CD4-positive, alpha-beta memory T cell (primary cell): ENCODE measurements at regions not wholly inside any gene's neighbourhood (a gene's known extent, or its start where the extent isn't known, plus 50 kb on each side); places are given as distances from the start of the nearest gene placed in this dataset.

Source experiments
- CTCF ChIA-PET: fragments of 350-600 bp; sonication (Branson Sonifier 250); formaldehyde crosslinking; loops from one replicate; lab custom pipeline; 2021; ENCODE audit warnings: inconsistent platforms; ENCODE audit not compliant: partially characterized antibody; lab: Charles Lee
- POLR2A ChIA-PET: fragments of 350-600 bp; sonication (Branson Sonifier 250); formaldehyde crosslinking; loops from one replicate; lab custom pipeline; 2021; ENCODE audit not compliant: partially characterized antibody; lab: Charles Lee
- DNase-seq, 5 donors: peaks; one replicate each; pipeline versions ENCODE4 v3.0.0 to v3.0.0-alpha.2; 2020 to 2022; ENCODE audit warnings: mixed read lengths in 1 of 5
- H3K27ac ChIP-seq: one replicate; pipeline ENCODE4 v1.7.0; 2013; ENCODE audit warnings: low read depth, low read length
- H3K27me3 ChIP-seq: 2 replicates; pipeline ENCODE4 v1.7.0; 2013; ENCODE audit warnings: mild to moderate bottlenecking, low read length, moderate library complexity; ENCODE audit not compliant: insufficient read depth
- H3K36me3 ChIP-seq: 2 replicates; pipeline ENCODE4 v1.7.0; 2013; ENCODE audit warnings: mild to moderate bottlenecking, low read length, moderate library complexity; ENCODE audit not compliant: insufficient read depth
- H3K4me1 ChIP-seq: 2 replicates; pipeline ENCODE4 v1.7.0; 2013; ENCODE audit warnings: mild to moderate bottlenecking, low read length, moderate library complexity; ENCODE audit not compliant: insufficient read depth
- H3K4me3 ChIP-seq, 2 donors: one replicate each; pipeline ENCODE4 v1.7.0; 2013; ENCODE audit warnings: low read length in 2 of 2, mild to moderate bottlenecking in 1 of 2
- H3K9me3 ChIP-seq, 2 donors: one replicate each; pipeline ENCODE4 v1.7.0; 2013; ENCODE audit warnings: low read length in 2 of 2, control low read depth in 1 of 2; ENCODE audit not compliant: control insufficient read depth in 1 of 2
- H3K27ac Mint-ChIP-seq, 7 donors: one replicate each; pipeline ENCODE4 v1.8.0; 2020 to 2021; ENCODE audit warnings: mixed read lengths in 7 of 7, mild to moderate bottlenecking in 6 of 7, inconsistent platforms in 3 of 7, moderate library complexity in 3 of 7
- H3K27me3 Mint-ChIP-seq, 2 donors: one replicate each; pipeline ENCODE4 v1.8.0; 2020 to 2021; ENCODE audit warnings: mixed read lengths in 2 of 2
- H3K36me3 Mint-ChIP-seq, 2 donors: one replicate each; pipeline ENCODE4 v1.8.0; 2020 to 2021; ENCODE audit warnings: mixed read lengths in 2 of 2, inconsistent platforms in 1 of 2, mild to moderate bottlenecking in 1 of 2
- H3K4me1 Mint-ChIP-seq, 4 donors: one replicate each; pipeline ENCODE4 v1.8.0; 2020 to 2021; ENCODE audit warnings: mixed read lengths in 4 of 4, mild to moderate bottlenecking in 1 of 4
- H3K4me3 Mint-ChIP-seq, 8 donors: one replicate each; pipeline ENCODE4 v1.8.0; 2020 to 2021; ENCODE audit warnings: mixed read lengths in 8 of 8, mild to moderate bottlenecking in 7 of 8, moderate library complexity in 6 of 8, inconsistent platforms in 3 of 8
- H3K9me3 Mint-ChIP-seq, 8 donors: one replicate each; pipeline ENCODE4 v1.8.0; 2020 to 2021; ENCODE audit warnings: mixed read lengths in 8 of 8, mild to moderate bottlenecking in 5 of 8, inconsistent platforms in 3 of 8, moderate library complexity in 1 of 8
- intact Hi-C: fragments of 100-400 bp; cut with micrococcal nuclease; formaldehyde crosslinking; loops from one replicate; pipeline ENCODE4 v1.15.1; 2023

GRCh38 chr15:35307676-35308075, 222.6 kb upstream of the NANOGP8 start:
- H3K4me3 Mint-ChIP-seq, result no peak overlapping the region
- Histone ChIP-seq H3K36me3 (no peaks in the 10 kb centered on the region), H3K4me3 (no peak overlapping the region), H3K27ac (no peak overlapping the region), H3K4me1 (no peaks in the 10 kb centered on the region), H3K27me3 (no peaks in the 10 kb centered on the region), H3K9me3 (no peaks in the 10 kb centered on the region)
- DNase-seq, result no peak
- intact Hi-C loops, result no loop called here
- no peak overlapping the region for H3K27ac Mint-ChIP-seq
- POLR2A ChIA-PET, result no interaction called here
- H3K27me3 Mint-ChIP-seq, result no peaks in the 10 kb centered on the region
- CTCF ChIA-PET, result no interaction called here
- no peaks in the 10 kb centered on the region for H3K9me3 Mint-ChIP-seq
- no peaks in the 10 kb centered on the region for H3K4me1 Mint-ChIP-seq
- H3K36me3 Mint-ChIP-seq, result no peaks in the 10 kb centered on the region

DNA sequence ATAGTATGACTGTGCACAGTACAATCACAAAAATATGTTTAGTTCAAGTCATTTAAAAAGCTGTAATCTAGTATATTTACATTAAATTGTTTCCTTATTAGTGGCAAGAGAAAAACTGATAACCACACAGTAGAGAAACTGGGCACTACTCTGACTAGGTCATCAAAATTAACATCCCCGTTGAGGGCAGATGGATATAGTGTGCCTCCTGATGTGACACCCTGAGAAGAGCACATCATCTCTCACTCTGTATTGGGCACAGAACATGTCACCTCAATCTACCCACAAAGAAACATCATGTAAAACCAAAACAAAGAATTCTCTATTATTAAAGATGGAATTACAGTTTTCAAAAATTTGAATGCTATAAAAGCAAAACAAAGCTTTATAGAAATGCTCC, 221.9 kb upstream of the NANOGP8 start:
- no peak for DNase-seq
- CTCF ChIA-PET, result no interaction called here
- H3K36me3 Mint-ChIP-seq, result no peaks in the 10 kb centered on the region
- H3K4me3 Mint-ChIP-seq, result no peak overlapping the region
- Histone ChIP-seq H3K27me3 (no peaks in the 10 kb centered on the region), H3K4me3 (no peak overlapping the region), H3K36me3 (no peaks in the 10 kb centered on the region), H3K9me3 (no peaks in the 10 kb centered on the region), H3K27ac (no peak overlapping the region), H3K4me1 (no peaks in the 10 kb centered on the region)
- no peak overlapping the region for H3K27ac Mint-ChIP-seq
- H3K27me3 Mint-ChIP-seq, result no peaks in the 10 kb centered on the region
- intact Hi-C loops, result no loop called here
- H3K4me1 Mint-ChIP-seq, result no peaks in the 10 kb centered on the region
- POLR2A ChIA-PET, result no interaction called here
- H3K9me3 Mint-ChIP-seq, result no peaks in the 10 kb centered on the region

GRCh38 chr15:35306361-35306981, 221.4 kb upstream of the NANOGP8 start:
- no peak for DNase-seq
- H3K4me1 ChIP-seq, result no peaks in the 10 kb centered on the region
- Mint-ChIP-seq H3K27me3 (no peaks in the 10 kb centered on the region), H3K9me3 (no peaks in the 10 kb centered on the region), H3K4me3 (no peak overlapping the region), H3K36me3 (no peaks in the 10 kb centered on the region), H3K4me1 (no peaks in the 10 kb centered on the region), H3K27ac (no peak overlapping the region)
- no peak overlapping the region for H3K27ac ChIP-seq
- intact Hi-C loops, result no loop called here
- ChIA-PET CTCF (no interaction called here), POLR2A (no interaction called here)
- no peak overlapping the region for H3K4me3 ChIP-seq
- no peaks in the 10 kb centered on the region for H3K27me3 ChIP-seq
- no peaks in the 10 kb centered on the region for H3K9me3 ChIP-seq
- no peaks in the 10 kb centered on the region for H3K36me3 ChIP-seq

- intact Hi-C loops, result no loop called here
- no peaks in the 10 kb centered on the region for H3K36me3 Mint-ChIP-seq
- ChIA-PET CTCF (no interaction called here), POLR2A (no interaction called here)
- no peaks in the 10 kb centered on the region for H3K9me3 ChIP-seq
- H3K27ac ChIP-seq, result no peak overlapping the region
- no peaks in the 10 kb centered on the region for H3K4me1 Mint-ChIP-seq
- no peaks in the 10 kb centered on the region for H3K4me1 ChIP-seq
- no peak overlapping the region for H3K27ac Mint-ChIP-seq
- no peaks in the 10 kb centered on the region for H3K36me3 ChIP-seq
- H3K4me3 Mint-ChIP-seq, result no peak overlapping the region
- no peak overlapping the region for H3K4me3 ChIP-seq
- no peak for DNase-seq
- no peaks in the 10 kb centered on the region for H3K9me3 Mint-ChIP-seq
- no peaks in the 10 kb centered on the region for H3K27me3 ChIP-seq
- H3K27me3 Mint-ChIP-seq, result no peaks in the 10 kb centered on the region
These were observed 220.9 kb upstream of the NANOGP8 start for GRCh38 chr15:35305946-35306345.

DNA sequence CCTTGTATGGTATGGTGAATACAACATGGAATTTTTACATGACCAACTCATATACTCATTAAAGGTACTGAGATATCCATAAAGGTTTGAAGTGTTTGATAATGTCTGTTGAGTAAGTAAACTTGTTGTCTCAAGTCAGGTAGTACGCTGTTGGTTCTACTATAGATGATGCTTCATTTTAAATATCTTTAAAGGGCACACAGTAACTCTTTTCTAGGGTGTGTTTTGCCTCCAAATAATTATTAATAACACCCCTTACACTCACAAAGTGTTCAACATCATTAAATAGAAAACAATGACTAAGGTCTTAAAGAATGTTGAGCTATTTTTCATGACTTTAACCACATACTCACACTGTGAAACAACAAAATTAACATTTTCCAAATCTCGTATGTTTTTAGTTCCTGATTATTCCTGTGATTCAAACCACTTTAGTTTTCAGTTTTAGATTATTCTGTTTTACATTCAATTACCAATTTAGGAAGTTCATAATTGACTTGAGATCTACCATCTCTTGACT, 220.0 kb upstream of the NANOGP8 start:
- no peak overlapping the region for H3K4me3 Mint-ChIP-seq
- CTCF ChIA-PET, result interaction anchor here (1.4 kb wide), 1 partner anchor 16 kb away, joined by 3 read pairs; no protein-coding TSS in a partner anchor
- intact Hi-C loops, result no loop called here
- H3K4me3 ChIP-seq, result no peak overlapping the region
- POLR2A ChIA-PET, result interaction anchor here (0.6 kb wide), 1 partner anchor 200 kb away, joined by 4 read pairs; no protein-coding TSS in a partner anchor
- H3K27me3 Mint-ChIP-seq, result no peaks in the 10 kb centered on the region
- H3K36me3 Mint-ChIP-seq, result no peaks in the 10 kb centered on the region
- H3K27me3 ChIP-seq, result no peaks in the 10 kb centered on the region
- no peaks in the 10 kb centered on the region for H3K4me1 ChIP-seq
- H3K27ac ChIP-seq, result no peak overlapping the region
- H3K36me3 ChIP-seq, result no peaks in the 10 kb centered on the region
- no peak overlapping the region for H3K27ac Mint-ChIP-seq
- no peaks in the 10 kb centered on the region for H3K9me3 Mint-ChIP-seq
- no peaks in the 10 kb centered on the region for H3K9me3 ChIP-seq
- DNase-seq, result no peak
- no peaks in the 10 kb centered on the region for H3K4me1 Mint-ChIP-seq

DNA sequence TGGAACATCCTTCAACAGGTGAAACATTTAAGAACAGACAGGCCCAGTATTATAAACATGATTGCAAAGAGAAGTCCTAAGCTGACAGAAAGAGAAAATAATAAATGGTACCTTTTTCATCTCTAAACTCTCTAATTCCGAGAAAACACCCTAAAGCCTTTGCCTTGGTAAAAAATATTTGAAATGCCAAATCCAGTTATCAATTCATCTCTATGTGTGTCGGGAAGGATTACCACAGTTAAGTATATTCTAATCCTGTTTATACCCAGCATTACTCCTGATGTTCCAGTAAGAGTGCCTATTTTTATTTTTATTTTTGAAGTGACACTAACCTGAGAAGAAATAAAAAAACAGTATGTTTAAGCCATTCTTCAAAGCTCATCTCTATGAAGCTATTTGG, 219.3 kb upstream of the NANOGP8 start:
- H3K36me3 ChIP-seq, result no peaks in the 10 kb centered on the region
- H3K36me3 Mint-ChIP-seq, result no peaks in the 10 kb centered on the region
- no peaks in the 10 kb centered on the region for H3K27me3 ChIP-seq
- intact Hi-C loops, result no loop called here
- no peak for DNase-seq
- H3K4me3 ChIP-seq, result no peak overlapping the region
- CTCF ChIA-PET, result interaction anchor here (0.5 to 1.4 kb wide), 2 partner anchors 15 to 253 kb away, joined by 3 to 4 read pairs; no protein-coding TSS in a partner anchor
- no peaks in the 10 kb centered on the region for H3K9me3 Mint-ChIP-seq
- H3K4me1 Mint-ChIP-seq, result no peaks in the 10 kb centered on the region
- no peak overlapping the region for H3K27ac ChIP-seq
- no peaks in the 10 kb centered on the region for H3K4me1 ChIP-seq
- POLR2A ChIA-PET, result interaction anchor here (0.6 kb wide), 1 partner anchor 201 kb away, joined by 4 read pairs; no protein-coding TSS in a partner anchor
- no peak overlapping the region for H3K4me3 Mint-ChIP-seq
- H3K9me3 ChIP-seq, result no peaks in the 10 kb centered on the region
- no peak overlapping the region for H3K27ac Mint-ChIP-seq
- H3K27me3 Mint-ChIP-seq, result no peaks in the 10 kb centered on the region

- Mint-ChIP-seq H3K27ac (no peak overlapping the region), H3K27me3 (no peaks in the 10 kb centered on the region), H3K4me1 (no peaks in the 10 kb centered on the region), H3K4me3 (no peak overlapping the region), H3K9me3 (no peaks in the 10 kb centered on the region), H3K36me3 (no peaks in the 10 kb centered on the region)
- ChIA-PET CTCF (no interaction called here), POLR2A (no interaction called here)
- Histone ChIP-seq H3K4me3 (no peak overlapping the region), H3K27me3 (no peaks in the 10 kb centered on the region), H3K27ac (no peak overlapping the region), H3K36me3 (no peaks in the 10 kb centered on the region), H3K4me1 (no peaks in the 10 kb centered on the region), H3K9me3 (no peaks in the 10 kb centered on the region)
- DNase-seq, result no peak
- intact Hi-C loops, result no loop called here
These were observed 217.2 kb upstream of the NANOGP8 start for GRCh38 chr15:35302334-35302733.
